ENCODE measurements at regions not wholly inside any gene's neighbourhood (a gene's known extent, or its start where the extent isn't known, plus 50 kb on each side); places are given as distances from the start of the nearest gene placed in this dataset.

DNA sequence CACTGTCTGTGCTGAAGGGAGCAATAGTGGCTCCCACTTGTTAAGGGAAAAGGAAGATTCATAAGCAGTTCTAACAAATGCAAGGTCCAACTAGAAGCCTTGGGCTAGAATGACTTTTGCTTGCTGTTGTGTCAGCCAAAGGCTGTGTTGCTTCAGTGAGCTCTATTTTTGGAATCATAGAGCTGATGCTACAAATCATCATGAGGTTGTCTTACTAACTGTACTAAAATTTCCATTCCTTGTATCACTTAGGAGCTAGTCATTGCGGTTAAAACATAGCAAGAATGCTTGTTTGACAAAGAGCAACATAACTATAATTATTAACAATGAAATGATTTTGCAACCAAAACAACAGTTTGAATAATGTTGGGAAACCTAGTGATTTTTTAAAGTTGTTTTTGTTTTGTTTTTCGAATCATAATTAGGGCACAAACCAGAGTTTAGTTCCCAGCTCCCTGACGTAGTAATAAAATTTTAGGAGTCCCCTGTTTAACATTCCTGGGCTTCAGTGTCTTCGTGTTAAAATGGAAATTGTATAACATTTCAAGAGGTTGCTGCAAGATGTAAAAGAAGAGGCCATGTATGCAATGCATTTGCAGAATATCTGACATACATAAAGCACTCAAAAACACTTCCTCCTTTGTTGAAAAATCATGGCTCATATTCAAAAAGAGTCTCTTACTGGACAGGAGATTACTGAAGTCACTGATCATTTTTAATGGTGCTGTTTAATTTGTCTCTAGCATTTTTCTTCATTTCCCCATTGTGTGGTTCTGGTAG lies 183.4 kb downstream of the MACC1 start:
- Mint-ChIP-seq H3K9me3 (ENCODE audit: insufficient read depth) (no peaks in the 10 kb centered on the region), H3K4me3 (no peak overlapping the region), H3K27ac (no peak overlapping the region), H3K4me1 (peaks cover 17% of the 10 kb centered on the region), H3K27me3 (no peaks in the 10 kb centered on the region)
- H3K79me2 ChIP-seq (ENCODE audit: control insufficient read depth, insufficient read depth, low read length): no peaks in the 10 kb centered on the region
- H3K9me3 ChIP-seq (ENCODE audit: control extremely low read depth in 1 of 3, control insufficient read depth in 2 of 3, insufficient read depth in 1 of 3, low read length in 2 of 3): no peaks in the 10 kb centered on the region
- DNase-seq: no peak
- no peak overlapping the region for H3K4me3 ChIP-seq (ENCODE audit: control extremely low read depth in 1 of 5, extremely low read depth in 1 of 5, insufficient read depth in 1 of 5, low read depth in 2 of 5, low read length in 4 of 5)
- ChIA-PET CTCF (no interaction called here), POLR2A (no interaction called here)
- H3K4me1 ChIP-seq (ENCODE audit: control insufficient read depth in 2 of 2, insufficient read depth in 2 of 2, low read length in 2 of 2): peaks cover 14 to 15% of the 10 kb centered on the region in 2 donors
- no peaks in the 10 kb centered on the region for H3K36me3 ChIP-seq (replicated peaks in 1 of 2; ENCODE audit: control extremely low read depth in 1 of 2, control insufficient read depth in 1 of 2, extremely low read depth in 1 of 2, insufficient read depth in 2 of 2, low read length in 1 of 2)
- H3K9ac ChIP-seq (ENCODE audit: low read length): no peak overlapping the region
- TF ChIP-seq, protein P1, sequence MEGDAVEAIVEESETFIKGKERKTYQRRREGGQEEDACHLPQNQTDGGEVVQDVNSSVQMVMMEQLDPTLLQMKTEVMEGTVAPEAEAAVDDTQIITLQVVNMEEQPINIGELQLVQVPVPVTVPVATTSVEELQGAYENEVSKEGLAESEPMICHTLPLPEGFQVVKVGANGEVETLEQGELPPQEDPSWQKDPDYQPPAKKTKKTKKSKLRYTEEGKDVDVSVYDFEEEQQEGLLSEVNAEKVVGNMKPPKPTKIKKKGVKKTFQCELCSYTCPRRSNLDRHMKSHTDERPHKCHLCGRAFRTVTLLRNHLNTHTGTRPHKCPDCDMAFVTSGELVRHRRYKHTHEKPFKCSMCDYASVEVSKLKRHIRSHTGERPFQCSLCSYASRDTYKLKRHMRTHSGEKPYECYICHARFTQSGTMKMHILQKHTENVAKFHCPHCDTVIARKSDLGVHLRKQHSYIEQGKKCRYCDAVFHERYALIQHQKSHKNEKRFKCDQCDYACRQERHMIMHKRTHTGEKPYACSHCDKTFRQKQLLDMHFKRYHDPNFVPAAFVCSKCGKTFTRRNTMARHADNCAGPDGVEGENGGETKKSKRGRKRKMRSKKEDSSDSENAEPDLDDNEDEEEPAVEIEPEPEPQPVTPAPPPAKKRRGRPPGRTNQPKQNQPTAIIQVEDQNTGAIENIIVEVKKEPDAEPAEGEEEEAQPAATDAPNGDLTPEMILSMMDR (IDR thresholded peaks at IDR 0.05): no peak
- no peak for TF ChIP-seq EZH2 (IDR thresholded peaks at IDR 0.05; ENCODE audit: borderline replicate concordance, insufficient read depth, low read depth, low read length, poor library complexity, severe bottlenecking)
- 83% methylated on average over 1 of the region's 4 CpGs for WGBS (ENCODE audit: insufficient coverage)
- no peak overlapping the region for H3K4me2 ChIP-seq (replicated peaks; ENCODE audit: low read depth, low read length, poor library complexity, severe bottlenecking)
- H3K27me3 ChIP-seq (replicated peaks in 1 of 4; ENCODE audit: control extremely low read depth in 1 of 4, control insufficient read depth in 3 of 4, insufficient read depth in 4 of 4, low read length in 3 of 4): no peaks in the 10 kb centered on the region
- ATAC-seq (ENCODE audit: low read depth): no peak
- H4K20me1 ChIP-seq (ENCODE audit: control insufficient read depth, insufficient read depth, low read length, poor library complexity, severe bottlenecking): no peaks in the 10 kb centered on the region
- no peak overlapping the region for H2AFZ ChIP-seq (ENCODE audit: insufficient read depth, low read depth, low read length, poor library complexity, severe bottlenecking)
- intact Hi-C loops (cut with micrococcal nuclease): no loop called here
- no peak overlapping the region for H3K27ac ChIP-seq (ENCODE audit: low read length in 2 of 2)

DNA sequence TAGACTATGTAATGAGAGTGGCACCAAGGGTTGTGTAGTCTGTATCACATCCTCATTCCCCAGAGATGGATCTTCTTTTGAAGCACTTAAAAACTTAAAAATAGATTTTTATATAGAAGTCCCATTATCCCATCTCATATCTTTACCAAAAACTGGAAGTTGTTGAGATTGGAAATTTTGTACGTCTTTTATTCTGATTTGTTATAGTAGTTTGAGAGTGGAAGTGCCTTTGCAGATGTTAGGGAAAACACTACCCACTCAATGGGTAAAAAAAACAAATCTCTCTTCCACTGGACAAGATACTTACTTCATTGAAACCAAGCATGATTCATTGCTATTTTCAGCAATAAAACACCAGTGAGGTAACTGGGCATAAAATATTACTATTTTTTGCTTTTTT lies 184.4 kb downstream of the MACC1 start:
- H2AFZ ChIP-seq (ENCODE audit: insufficient read depth, low read depth, low read length, poor library complexity, severe bottlenecking): no peak overlapping the region
- H3K27me3 ChIP-seq (replicated peaks in 1 of 4; ENCODE audit: control extremely low read depth in 1 of 4, control insufficient read depth in 3 of 4, insufficient read depth in 4 of 4, low read length in 3 of 4): no peaks in the 10 kb centered on the region
- no peak overlapping the region for H3K27ac Mint-ChIP-seq
- TF ChIP-seq, protein P1 (IDR thresholded peaks at IDR 0.05): no peak
- TF ChIP-seq EZH2 (IDR thresholded peaks at IDR 0.05; ENCODE audit: borderline replicate concordance, insufficient read depth, low read depth, low read length, poor library complexity, severe bottlenecking): no peak
- H3K9ac ChIP-seq (ENCODE audit: low read length): no peak overlapping the region
- intact Hi-C loops (cut with micrococcal nuclease): no loop called here
- no peak overlapping the region for H3K4me3 Mint-ChIP-seq
- CTCF ChIA-PET: no interaction called here
- POLR2A ChIA-PET: no interaction called here
- H3K9me3 Mint-ChIP-seq (ENCODE audit: insufficient read depth): no peaks in the 10 kb centered on the region
- no peaks in the 10 kb centered on the region for H4K20me1 ChIP-seq (ENCODE audit: control insufficient read depth, insufficient read depth, low read length, poor library complexity, severe bottlenecking)
- H3K27me3 Mint-ChIP-seq: no peaks in the 10 kb centered on the region
- H3K4me1 Mint-ChIP-seq: peaks cover 20% of the 10 kb centered on the region
- ATAC-seq (ENCODE audit: low read depth) (no peak), DNase-seq (no peak)
- WGBS (ENCODE audit: insufficient coverage): no CpG with 5 or more reads among the region's 1 CpG
- H3K4me2 ChIP-seq (replicated peaks; ENCODE audit: low read depth, low read length, poor library complexity, severe bottlenecking): no peak overlapping the region
- H3K36me3 ChIP-seq (replicated peaks in 1 of 2; ENCODE audit: control extremely low read depth in 1 of 2, control insufficient read depth in 1 of 2, extremely low read depth in 1 of 2, insufficient read depth in 2 of 2, low read length in 1 of 2): no peaks in the 10 kb centered on the region
- H3K27ac ChIP-seq (ENCODE audit: low read length in 2 of 2): no peak overlapping the region
- no peaks in the 10 kb centered on the region for H3K9me3 ChIP-seq (ENCODE audit: control extremely low read depth in 1 of 3, control insufficient read depth in 2 of 3, insufficient read depth in 1 of 3, low read length in 2 of 3)
- no peaks in the 10 kb centered on the region for H3K79me2 ChIP-seq (ENCODE audit: control insufficient read depth, insufficient read depth, low read length)
- H3K4me1 ChIP-seq (ENCODE audit: control insufficient read depth in 2 of 2, insufficient read depth in 2 of 2, low read length in 2 of 2): peaks cover 14 to 15% of the 10 kb centered on the region in 2 donors
- no peak overlapping the region for H3K4me3 ChIP-seq (ENCODE audit: control extremely low read depth in 1 of 5, extremely low read depth in 1 of 5, insufficient read depth in 1 of 5, low read depth in 2 of 5, low read length in 4 of 5)
